ENCODE measurements at regions not wholly inside any gene's neighbourhood (a gene's known extent, or its start where the extent isn't known, plus 50 kb on each side); places are given as distances from the start of the nearest gene placed in this dataset.
"Not testable (repeated sequence)": the region's sequence is repeated elsewhere in the genome, so short reads cannot be mapped to it uniquely, and the experiment has no call there.

DNA sequence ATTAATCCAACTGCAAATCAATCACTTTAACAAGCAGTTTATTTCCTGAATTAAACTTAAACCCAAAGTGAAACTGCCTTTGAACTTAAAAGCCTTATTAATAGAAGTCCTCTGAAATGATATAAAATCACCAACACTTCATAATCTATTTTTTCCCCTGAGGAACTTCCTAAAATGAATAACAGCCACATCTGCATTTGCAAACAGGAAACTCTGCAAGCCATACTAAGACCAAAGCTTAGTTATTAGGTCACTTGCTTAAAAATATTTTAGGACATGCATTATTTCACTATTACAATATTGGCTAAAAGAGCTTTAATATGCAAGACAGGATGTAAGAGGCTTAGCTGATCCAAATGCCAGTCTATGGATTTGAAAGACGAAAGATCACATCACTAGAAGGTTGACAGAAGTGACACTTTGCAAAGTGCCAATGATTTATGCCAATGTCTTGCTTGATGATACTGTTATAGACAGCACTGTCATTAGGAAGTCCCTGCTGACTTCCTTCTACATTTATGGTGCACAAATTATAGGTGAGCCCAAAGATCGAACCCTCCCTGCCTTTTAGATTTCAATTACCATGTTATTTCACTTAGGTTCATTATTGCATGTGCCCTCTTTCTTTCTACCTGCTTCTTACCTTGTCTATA is 99.9 kb upstream of the SKAP2 start:
- ATAC-seq (no peak), DNase-seq (no peak)
- intact Hi-C loops (cut with DNase I), result no loop called here

DNA sequence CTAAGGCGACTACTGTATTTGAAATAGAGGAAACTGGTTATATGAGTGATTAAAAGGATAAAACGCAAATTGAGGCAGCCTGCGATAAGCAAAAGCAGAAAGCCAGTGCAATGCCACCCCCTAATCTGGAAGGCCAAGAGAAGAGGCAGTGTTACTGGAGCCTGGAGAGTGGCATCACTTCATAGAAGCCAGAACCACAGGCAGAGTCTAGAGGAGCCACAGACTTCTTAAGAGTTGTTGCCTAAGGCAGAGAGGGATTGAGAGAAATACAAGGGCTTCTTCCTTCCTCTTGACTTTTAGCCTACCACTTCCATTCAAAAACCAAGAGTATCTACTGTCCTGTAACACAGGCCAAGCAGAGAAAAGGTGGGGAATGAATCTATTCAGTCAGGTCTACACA is 94.9 kb upstream of the SKAP2 start:
- ATAC-seq (no peak), DNase-seq (no peak)
- intact Hi-C loops (cut with DNase I), result no loop called here

DNA sequence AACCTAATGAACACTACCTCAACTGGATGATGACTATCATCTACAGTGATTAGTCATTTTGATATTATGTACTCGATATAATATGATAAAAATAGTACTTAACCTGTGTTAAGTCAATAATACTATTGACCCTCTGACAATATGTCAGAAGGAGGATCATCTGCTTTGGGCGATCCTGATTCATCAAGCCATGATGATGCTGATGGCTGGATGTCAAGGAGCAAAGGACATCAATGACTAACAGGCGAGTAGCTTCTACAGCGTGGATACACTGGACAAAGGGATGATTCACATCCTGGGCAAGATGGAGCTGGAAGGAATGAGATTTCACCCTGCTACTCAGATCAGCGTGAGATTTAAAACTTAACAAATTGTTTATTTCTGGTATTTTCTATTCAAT is 94.4 kb upstream of the SKAP2 start:
- intact Hi-C loops (cut with DNase I), result no loop called here

DNA sequence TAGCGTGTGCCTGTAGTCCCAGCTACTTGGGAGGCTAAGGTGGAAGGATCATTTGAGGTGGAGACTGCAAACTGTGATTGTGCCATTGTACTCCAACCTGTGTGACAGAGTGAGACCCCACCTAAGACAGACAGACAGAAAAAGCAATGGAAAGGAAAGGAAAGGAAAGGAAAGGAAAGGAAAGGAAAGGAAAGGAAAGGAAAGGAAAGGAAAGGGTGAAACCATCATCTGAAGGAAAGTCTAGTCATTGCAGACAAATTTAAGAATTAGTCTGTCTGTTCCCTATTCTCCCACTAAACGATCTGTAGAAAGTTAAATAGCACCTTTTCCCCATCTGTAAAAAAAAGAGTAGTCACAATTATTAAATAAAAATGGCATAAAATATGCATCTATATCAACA is 91.1 kb upstream of the SKAP2 start:
- intact Hi-C loops (cut with DNase I), result no loop called here
- ATAC-seq, result no peak
- DNase-seq, result no peak

More for the DNA sequence above, 94.4 kb upstream of the SKAP2 start:
- no peak for DNase-seq
- no peak for ATAC-seq

DNA sequence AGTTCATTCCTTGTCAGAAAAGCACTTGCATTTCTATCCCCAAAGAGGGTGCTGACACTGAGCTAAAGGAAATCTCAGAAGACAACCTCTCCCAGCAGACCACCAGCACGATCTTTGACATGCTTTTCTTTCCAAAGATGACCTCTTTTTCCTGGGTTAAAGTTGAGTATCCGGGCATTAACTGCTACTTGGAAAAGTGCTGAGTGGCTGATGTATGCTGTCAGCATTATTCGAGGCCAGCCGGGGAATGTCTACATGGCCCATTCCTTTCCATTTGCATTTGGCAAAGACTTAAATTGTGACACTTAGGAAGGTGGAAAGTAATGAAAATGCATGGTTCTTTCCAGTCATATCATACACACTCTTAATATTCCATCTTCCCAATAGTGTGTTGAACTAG is 90.6 kb upstream of the SKAP2 start:
- DNase-seq, result no peak
- intact Hi-C loops (cut with DNase I), result no loop called here
- no peak for ATAC-seq

DNA sequence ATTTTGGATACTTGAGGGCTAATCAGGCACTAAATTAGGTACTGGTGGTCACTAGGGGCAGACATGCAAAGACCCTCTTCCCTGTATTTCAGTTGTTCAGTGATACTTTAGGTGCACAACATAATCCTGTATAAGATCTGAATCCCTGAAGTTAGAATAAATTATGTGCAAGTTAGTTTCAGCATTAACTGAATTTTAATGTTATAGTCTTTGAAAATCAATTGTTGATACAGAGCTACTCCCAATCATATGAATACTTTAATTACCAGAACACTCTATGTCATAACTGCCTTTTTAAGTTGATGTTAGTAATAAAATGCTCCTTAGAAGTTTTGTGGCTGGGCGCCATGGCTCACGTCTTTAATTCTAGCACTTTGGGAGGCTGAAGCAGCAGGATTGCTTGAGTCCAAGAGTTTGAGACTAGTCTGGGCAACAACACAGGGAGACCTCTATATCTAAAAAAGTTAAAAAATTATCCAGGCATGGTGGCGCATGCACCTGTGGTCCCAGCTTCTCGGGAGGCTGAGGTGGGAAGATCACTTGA is 87.1 kb upstream of the SKAP2 start:
- ATAC-seq, result no peak
- intact Hi-C loops (cut with DNase I), result no loop called here
- DNase-seq, result no peak

DNA sequence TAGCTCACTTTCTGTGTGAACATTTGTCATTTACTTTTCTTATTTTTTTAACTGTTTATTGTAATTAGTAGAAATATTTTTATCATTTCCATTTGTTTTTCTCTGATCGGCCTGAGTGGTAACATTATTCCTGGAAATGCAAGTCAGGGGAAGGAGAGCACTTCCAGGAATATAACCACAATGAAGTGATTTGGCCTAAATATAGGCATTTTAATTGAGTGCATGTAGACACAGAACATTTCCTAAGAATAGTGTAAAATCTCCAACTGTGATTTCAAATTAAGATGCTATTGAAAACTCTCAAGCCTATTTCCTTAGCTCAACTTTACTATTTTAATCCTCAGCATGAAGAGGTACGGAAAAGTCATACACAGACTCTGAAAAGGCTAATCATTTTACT is 86.5 kb upstream of the SKAP2 start:
- ATAC-seq (no peak), DNase-seq (no peak)
- intact Hi-C loops (cut with DNase I), result no loop called here

DNA sequence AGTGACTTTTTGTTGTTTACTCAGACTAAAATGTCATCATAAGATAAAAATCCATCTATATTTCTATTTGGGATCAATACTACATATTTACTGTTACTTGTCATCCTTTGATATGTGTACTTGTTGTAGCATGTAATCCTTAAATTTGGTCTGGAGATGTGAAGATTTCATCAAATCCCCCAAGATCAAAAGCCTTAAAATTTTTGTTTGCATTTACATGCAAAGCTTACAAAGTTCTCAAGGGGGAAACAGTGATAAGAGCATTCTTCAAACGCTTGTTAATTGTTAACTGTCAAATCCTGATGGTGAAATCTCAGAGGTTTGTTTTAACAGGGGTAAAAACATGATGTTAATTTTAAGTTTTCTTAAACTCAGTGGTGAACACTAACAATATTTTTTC is 84.9 kb upstream of the SKAP2 start:
- DNase-seq (no peak), ATAC-seq (no peak)
- intact Hi-C loops (cut with DNase I), result no loop called here

DNA sequence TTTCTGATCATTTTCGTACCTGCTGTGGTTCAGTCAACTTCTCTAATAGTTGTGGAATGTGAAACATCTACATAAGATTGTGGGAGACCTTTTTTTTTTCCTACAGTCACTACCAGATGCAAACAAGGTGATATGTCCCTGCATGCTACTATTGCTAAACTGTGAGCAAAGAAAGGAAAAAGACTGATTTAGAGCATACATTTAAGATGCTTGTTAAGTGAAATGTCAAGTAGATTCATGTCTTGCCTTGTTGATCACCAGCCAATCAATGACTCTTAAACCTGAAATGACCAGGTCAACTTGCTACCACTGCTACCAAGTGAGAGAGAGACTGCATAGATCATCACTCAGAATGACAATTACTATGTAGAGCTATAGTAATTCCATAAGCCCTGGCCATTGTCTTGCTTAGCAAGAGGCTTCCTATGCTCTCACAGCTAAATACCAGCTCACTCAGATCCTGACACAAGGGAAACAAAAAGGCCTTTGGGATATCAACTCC is 84.3 kb upstream of the SKAP2 start:
- intact Hi-C loops (cut with DNase I), result no loop called here
- ATAC-seq (no peak), DNase-seq (no peak)

DNA sequence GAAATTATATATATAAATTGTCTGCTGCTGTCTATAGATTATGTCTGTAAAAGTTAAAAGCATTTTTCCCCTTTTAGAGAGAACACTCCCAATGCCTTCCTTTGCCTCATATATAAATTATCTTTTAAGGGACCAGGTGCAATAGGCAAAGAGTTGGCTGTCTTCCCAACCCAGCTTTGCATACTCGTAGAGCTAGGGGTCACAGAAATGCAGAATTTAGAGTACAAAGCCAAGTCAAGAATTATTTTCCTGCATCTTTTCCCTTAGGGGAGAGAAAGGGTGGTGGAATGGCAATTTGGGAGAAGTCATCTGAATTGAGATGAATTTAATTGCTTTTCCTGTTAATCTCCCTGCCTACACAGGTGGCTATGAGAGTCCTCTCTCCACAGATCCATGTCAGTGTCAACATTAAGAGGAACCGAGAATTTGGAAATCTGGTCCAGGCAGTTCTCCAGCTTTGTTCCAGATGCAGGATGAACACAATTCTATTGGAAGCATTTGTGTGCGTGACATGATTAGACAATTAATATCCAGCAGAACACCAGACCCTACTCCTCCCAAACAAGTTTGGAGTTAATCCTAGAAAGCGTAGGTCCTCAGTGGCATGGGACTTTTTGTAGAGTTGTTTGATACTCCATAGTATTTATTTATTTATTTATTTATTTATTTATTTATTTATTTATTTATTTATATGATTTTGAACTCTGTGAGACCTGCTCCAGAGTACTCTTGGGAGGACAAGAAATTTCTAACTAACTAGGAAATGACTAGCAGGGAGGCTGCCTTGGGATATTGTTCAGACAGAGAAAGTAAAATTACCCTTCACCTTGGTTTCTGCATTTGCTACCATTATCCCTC is 80.3 kb upstream of the SKAP2 start:
- no peak for DNase-seq
- ATAC-seq, result no peak
- intact Hi-C loops (cut with DNase I), result no loop called here

DNA sequence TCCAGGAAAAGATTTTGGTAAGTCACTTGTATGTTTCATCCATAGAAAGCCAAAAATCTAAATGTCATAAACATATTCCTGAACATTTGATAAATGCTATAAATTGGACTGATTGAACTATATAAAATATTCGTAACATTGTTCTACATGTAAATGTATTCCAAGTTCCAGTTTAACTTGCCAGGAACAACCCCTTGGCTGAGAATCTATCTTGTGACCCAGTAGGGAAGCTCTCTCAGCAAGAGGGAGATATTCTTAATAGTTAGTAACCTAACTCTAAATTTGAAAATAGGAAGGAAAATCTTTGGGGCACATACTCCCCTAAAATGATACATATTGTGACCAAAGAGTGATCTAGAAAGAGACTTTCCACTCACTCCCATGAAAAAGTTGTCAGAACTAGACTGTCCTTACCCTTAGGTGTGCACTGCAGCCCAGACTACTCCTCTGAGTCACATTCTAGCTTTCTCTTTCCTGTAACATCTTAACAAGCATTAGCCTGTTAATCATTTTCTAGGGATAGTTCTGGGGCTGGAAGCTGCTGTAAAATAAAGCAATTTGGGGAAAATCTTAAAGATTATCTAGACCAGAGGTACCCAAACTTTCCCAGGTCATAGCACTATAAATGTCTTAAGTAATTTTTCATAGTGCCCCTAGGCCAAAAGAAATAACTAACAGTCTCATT is 73.7 kb upstream of the SKAP2 start:
- intact Hi-C loops (cut with DNase I), result no loop called here
- ATAC-seq (no peak), DNase-seq (no peak)

DNA sequence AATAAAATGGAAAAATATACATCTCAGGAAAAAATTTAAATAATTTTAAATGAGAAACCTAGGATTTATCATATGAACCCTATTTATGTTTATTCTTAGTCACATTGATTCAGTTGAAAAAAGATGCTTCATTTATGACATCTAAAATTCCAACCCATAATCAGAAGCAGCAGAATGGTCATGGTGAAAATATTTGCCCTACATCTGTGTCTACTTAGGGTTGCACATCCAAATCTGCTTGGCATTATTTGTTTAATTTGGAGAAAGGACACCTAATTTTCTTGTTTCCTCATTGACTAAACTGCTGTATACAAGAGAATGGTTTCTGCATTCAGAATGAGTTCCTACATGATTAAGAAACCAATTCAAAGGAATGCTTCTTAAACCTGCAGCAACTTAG is 72.9 kb upstream of the SKAP2 start:
- ATAC-seq (no peak), DNase-seq (no peak)
- intact Hi-C loops (cut with DNase I), result no loop called here

DNA sequence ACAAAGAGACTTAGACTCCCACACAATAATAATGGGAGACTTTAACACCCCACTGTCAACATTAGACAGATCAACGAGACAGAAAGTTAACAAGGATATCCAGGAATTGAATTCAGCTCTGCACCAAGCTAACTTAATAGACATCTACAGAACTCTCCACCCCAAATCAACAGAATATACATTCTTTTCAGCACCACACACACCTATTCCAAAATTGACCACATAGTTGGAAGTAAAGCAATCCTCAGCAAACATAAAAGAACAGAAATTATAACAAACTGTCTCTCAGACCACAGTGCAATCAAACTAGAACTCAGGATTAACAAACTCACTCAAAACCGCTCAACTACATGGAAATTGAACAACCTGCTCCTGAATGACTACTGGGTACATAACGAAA is 68.2 kb upstream of the SKAP2 start:
- DNase-seq; intact Hi-C loops (cut with DNase I); ATAC-seq: not testable (repeated sequence)

DNA sequence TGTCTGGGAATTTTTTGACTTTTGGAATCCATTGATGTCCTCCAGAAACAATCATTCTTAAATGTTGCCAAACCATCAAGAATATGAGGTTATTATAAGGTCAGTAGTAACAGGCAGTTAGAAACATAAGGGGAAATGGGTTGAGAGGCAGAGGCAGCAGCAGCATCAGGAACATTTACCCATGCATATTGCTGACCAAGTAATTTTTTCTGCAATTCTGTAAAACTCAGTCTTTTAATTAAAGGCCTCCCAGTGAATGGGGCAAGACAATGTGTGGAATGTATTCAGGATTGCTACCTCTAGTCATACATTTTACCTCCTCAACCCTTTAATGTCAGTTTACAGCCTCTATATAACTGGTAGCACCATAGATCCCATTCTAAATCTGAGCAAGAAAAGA is 66.5 kb upstream of the SKAP2 start:
- no peak for DNase-seq
- intact Hi-C loops (cut with DNase I), result no loop called here
- no peak for ATAC-seq

DNA sequence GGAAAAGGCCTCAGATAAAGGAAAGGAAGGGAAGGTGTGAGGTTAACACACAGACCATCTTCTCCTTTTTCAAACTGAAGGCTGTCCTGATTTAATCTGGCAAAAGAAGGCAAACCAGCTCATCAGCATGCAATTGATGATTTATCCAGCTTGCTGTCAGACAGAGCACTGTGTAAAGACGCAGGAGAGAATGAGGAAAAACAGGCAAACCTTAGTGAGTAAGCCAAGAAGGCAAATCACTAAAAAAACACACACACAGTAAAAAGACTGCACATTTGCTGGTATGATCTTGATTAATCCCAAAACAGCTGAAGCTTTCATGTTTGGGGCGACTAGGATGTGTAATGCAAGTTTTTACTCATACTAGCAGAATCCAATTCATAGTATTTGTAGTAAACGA is 65.8 kb upstream of the SKAP2 start:
- DNase-seq (no peak), ATAC-seq (no peak)
- intact Hi-C loops (cut with DNase I), result no loop called here

DNA sequence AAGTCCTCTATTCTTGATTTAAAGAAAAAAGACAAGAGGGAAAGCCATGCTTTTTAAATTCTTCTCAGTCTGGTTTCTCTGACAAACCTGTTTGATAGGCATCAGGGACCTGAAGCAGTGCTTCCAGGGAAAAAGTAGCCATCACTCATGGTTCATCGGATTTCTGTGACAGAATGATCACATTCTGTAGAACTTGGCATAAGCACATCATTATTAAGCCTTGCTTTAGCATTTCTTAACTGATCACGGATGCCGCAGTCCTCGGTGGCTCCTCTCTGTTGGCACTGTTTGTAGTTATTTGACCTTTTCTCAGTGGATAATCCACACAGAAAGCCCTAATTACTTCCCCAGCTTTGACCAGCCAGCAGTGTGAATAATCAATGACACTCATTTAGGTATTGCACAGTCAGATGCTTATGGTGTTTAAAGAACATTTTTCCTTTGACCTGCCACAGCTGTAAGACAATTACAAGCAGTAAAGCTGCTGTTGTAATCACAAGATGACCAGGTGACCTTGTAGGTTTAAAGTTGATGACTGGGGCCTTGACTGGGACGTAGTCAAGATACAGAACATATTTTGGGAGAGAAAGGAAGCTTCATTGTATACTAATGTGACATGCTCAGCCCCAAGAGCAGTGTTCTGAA is 64.4 kb upstream of the SKAP2 start:
- ATAC-seq (no peak), DNase-seq (no peak)
- intact Hi-C loops (cut with DNase I), result no loop called here

DNA sequence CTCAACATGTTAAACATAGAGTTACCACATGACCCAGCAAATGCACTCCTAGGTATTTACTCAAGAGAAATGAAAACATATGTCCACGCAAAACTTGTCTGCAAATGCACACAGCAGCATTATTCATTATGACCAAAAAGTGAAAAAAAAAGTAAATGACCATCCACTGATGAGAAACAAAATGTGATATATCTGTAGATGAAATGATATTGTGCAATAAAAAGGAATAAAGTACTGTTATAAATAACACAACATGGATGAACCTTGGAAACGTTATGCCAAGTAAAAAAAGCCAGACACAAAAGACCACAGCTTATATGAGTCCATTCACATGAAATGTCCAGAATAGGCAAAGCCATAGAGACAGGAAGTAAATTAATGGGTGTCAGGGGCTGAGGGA is 61.4 kb upstream of the SKAP2 start:
- intact Hi-C loops (cut with DNase I), result no loop called here
- ATAC-seq (no peak), DNase-seq (no peak)

DNA sequence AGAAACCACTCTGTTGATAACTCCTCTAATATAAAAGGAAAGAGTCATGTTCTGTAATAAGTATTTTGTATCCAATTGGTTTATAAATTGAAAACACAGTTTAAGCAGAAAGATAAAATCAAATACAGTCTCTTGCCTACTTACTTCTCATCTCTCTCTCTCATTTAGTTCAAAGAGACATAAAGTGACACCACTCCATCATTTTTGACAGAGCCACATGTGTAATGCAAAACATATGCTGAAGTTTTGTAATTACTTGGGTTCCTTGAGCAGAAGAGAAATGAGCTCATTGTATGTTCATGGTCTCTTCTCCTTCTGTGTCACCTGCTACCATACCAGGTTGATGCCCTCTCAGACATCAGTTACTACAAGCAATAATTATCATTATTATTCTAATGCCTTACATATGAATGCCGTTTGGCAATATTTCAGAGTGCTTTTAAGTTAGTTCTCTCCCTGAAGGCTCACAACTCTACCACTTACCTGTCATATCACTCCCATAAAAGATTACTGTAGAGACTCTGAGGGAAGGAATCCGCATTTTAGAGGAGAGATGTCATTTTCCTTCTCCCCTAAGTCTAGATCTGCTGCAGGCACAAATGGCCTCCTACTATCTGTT is 59.9 kb upstream of the SKAP2 start:
- intact Hi-C loops (cut with DNase I), result no loop called here
- no peak for DNase-seq

DNA sequence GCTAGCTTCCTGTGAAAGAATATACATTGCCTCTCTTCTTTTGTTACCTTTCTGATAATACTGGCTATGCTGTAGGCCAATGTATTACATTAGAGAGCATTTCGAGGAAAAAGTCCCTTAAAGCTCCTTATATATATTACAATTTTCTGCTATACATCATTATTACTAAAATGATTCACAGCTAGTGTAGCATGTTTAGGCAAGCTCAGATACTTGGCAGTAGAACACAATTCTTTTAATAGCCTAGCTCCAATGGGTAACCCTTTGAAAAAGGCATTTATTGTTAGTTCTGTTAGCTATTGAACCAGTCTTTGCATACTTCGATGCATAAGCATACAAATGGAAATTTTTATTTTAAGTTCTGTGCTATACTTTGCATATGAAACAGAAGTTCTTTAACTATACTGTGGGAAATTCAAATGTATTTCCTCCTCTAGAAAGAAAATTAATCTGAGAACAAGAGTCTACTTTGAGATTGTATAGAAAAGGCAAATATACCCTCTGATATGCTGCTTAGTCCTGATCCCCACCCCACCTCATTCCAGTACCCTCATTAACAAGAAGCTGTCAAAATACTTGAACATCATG is 55.6 kb upstream of the SKAP2 start:
- intact Hi-C loops (cut with DNase I), result no loop called here
- ATAC-seq (no peak), DNase-seq (no peak)

More for the DNA sequence above, 59.9 kb upstream of the SKAP2 start:
- ATAC-seq, result no peak
